ENCODE measurements at regions not wholly inside any gene's neighbourhood (a gene's known extent, or its start where the extent isn't known, plus 50 kb on each side); places are given as distances from the start of the nearest gene placed in this dataset.
A peak's percentile ranks its signal among the peaks of the same experiment; 100 is the strongest.

DNA sequence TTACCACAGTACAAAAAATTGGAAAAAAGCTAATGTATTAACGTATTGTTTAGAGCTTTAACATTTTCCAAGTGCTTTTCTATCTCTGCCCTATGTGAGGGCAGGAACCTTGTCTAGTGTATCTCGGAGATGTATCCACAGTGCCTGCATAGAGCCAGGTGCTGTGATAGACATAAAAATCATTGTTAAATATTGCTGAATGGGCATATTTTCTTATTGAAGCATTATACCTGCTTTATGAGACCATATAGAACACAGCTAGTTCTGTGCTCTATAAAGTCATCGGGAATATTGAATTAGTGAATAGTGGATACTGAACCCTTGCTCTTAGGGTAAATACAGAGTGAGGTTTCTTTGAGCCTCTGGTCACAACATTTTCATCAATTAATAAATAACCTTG lies 163.0 kb downstream of the RNF144B start:
- Histone ChIP-seq H3K27ac (no peak overlapping the region), H3K36me3 (no peaks in the 10 kb centered on the region), H3K27me3 (no peaks in the 10 kb centered on the region), H3K4me1 (no peaks in the 10 kb centered on the region), H3K4me3 (no peak overlapping the region), H3K9me3 (peaks cover 0 to 10% (median 6%) of the 10 kb centered on the region in 4 donors)
- intact Hi-C loops (cut with DNase I; ENCODE audit: low total_unique reads): no loop called here
- 90 to 93% (median 92%) methylated on average over 3 of the region's 3 CpGs for WGBS, 5 donors
- TF ChIP-seq POLR2AphosphoS5 (IDR thresholded peaks at IDR 0.05) (no peak), POLR2A (IDR thresholded peaks at IDR 0.05) (no peak), EP300 (IDR thresholded peaks at IDR 0.05) (no peak)
- TF ChIP-seq, protein P1, sequence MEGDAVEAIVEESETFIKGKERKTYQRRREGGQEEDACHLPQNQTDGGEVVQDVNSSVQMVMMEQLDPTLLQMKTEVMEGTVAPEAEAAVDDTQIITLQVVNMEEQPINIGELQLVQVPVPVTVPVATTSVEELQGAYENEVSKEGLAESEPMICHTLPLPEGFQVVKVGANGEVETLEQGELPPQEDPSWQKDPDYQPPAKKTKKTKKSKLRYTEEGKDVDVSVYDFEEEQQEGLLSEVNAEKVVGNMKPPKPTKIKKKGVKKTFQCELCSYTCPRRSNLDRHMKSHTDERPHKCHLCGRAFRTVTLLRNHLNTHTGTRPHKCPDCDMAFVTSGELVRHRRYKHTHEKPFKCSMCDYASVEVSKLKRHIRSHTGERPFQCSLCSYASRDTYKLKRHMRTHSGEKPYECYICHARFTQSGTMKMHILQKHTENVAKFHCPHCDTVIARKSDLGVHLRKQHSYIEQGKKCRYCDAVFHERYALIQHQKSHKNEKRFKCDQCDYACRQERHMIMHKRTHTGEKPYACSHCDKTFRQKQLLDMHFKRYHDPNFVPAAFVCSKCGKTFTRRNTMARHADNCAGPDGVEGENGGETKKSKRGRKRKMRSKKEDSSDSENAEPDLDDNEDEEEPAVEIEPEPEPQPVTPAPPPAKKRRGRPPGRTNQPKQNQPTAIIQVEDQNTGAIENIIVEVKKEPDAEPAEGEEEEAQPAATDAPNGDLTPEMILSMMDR (IDR thresholded peaks at IDR 0.05): no peak
- no peak for DNase-seq

DNA sequence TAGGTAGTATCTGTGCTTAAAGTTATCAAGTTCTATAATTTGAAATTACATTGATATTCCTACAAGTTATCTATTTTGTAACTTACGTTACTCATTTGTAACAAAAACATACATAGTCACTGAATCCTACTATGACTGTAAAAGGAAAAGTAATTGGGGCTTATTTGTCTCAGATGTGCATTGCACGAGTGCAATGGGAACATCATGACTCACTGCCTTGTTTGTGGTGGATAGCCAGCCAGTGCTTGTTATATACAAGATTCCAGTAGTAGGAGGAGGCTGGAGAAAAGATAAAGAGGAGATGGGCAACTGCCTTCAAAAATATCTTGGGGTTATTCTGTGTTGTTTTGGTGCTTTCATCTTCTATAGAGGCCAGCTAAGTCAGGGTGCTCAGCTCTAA lies 164.1 kb downstream of the RNF144B start:
- Histone ChIP-seq H3K4me1 (no peaks in the 10 kb centered on the region), H3K4me3 (no peak overlapping the region), H3K27ac (no peak overlapping the region), H3K36me3 (no peaks in the 10 kb centered on the region), H3K9me3 (peaks cover 0 to 6% (median 4%) of the 10 kb centered on the region in 4 donors), H3K27me3 (no peaks in the 10 kb centered on the region)
- 63 to 78% (median 65%) methylated on average over 2 of the region's 2 CpGs for WGBS, 5 donors
- TF ChIP-seq, protein P1 (IDR thresholded peaks at IDR 0.05): no peak
- TF ChIP-seq EP300 (IDR thresholded peaks at IDR 0.05): no peak
- no peak for TF ChIP-seq POLR2A (IDR thresholded peaks at IDR 0.05)
- TF ChIP-seq POLR2AphosphoS5 (IDR thresholded peaks at IDR 0.05): no peak
- intact Hi-C loops (cut with DNase I; ENCODE audit: low total_unique reads): no loop called here
- no peak for DNase-seq

DNA sequence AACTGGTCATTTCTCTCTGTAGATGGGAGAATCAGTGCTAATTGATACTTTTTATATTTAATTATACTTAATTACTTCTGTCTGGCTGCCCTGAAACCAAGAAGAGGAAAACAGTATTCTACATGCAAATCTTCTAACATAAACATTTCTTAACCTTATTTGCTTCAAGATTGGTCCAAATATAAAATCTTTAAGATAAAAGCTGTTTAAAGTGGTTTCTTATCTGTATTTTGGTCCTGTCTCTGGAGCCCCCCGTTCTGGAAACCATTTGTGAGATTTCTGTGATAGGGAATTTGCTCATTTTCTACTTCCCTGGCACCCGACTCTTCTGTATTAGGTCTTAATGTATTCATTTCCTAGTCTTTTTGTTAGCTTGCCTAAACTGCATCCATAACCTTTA lies 168.6 kb downstream of the RNF144B start:
- no peaks in the 10 kb centered on the region for H3K36me3 ChIP-seq
- DNase-seq: no peak
- H3K4me3 ChIP-seq: no peak overlapping the region
- no peaks in the 10 kb centered on the region for H3K9me3 ChIP-seq
- WGBS, 5 donors: 45 to 55% (median 50%) methylated on average over 2 of the region's 2 CpGs
- H3K4me1 ChIP-seq: no peaks in the 10 kb centered on the region
- intact Hi-C loops (cut with DNase I; ENCODE audit: low total_unique reads): no loop called here
- TF ChIP-seq EP300 (IDR thresholded peaks at IDR 0.05): no peak
- TF ChIP-seq, protein P1 (IDR thresholded peaks at IDR 0.05): no peak
- TF ChIP-seq POLR2AphosphoS5 (IDR thresholded peaks at IDR 0.05): no peak
- TF ChIP-seq POLR2A (IDR thresholded peaks at IDR 0.05): no peak
- no peaks in the 10 kb centered on the region for H3K27me3 ChIP-seq
- H3K27ac ChIP-seq: no peak overlapping the region

DNA sequence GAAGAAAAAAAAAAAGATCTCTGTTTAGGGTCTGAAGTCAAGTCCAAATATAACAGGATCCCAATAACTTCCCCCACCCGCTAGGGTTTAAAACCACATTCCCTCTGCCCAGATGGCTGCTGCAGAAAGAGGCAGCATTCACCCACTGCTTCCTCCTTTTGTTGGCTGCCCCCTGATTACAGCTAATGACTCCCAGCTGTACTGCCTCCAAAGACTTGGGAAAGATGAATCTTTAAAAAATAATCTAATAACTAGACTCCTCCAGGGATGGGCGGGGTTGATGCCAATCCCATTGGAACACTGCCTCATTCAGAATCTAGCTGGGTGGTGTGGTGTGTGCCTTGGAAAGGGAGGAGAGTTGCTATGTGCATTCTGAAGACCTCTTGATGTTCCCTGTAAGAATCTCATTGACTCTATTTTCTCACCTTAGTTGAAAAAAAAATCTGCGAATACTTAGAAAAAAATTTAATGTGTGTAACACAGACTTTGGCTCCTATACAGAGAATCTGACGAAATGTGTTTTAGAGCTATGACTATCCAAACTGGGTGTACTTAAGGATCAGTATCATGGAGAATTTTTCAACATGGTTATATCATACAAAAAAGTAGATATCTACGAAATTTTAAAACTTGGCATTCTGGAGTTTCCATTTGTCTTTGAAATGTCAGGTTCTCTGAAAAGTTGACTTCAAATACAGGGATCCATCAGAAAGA lies 174.0 kb downstream of the RNF144B start:
- H3K27ac ChIP-seq: no peak overlapping the region
- DNase-seq: peak in 1 of 2 donors; percentile 51
- H3K9me3 ChIP-seq: no peaks in the 10 kb centered on the region
- no peaks in the 10 kb centered on the region for H3K4me1 ChIP-seq
- H3K36me3 ChIP-seq: no peaks in the 10 kb centered on the region
- H3K27me3 ChIP-seq: peaks cover 0 to 5% (median 0%) of the 10 kb centered on the region in 3 donors
- intact Hi-C loops (cut with DNase I; ENCODE audit: low total_unique reads): no loop called here
- TF ChIP-seq, protein P1 (IDR thresholded peaks at IDR 0.05): no peak
- TF ChIP-seq EP300 (IDR thresholded peaks at IDR 0.05) (no peak), POLR2A (IDR thresholded peaks at IDR 0.05) (no peak), POLR2AphosphoS5 (IDR thresholded peaks at IDR 0.05) (no peak)
- H3K4me3 ChIP-seq: no peak overlapping the region
- WGBS, 5 donors: 71 to 81% (median 75%) methylated on average over 5 of the region's 5 CpGs
